ENCODE measurements at regions not wholly inside any gene's neighbourhood (a gene's known extent, or its start where the extent isn't known, plus 50 kb on each side); places are given as distances from the start of the nearest gene placed in this dataset.
"Not testable (repeated sequence)": the region's sequence is repeated elsewhere in the genome, so short reads cannot be mapped to it uniquely, and the experiment has no call there.

- not testable (repeated sequence) for TF ChIP-seq CTCF (conservative IDR thresholded peaks at IDR 0.05 in 1 of 2, IDR thresholded peaks at IDR 0.05 in 1 of 2; ENCODE audit: extremely low read depth in 1 of 2, insufficient read depth in 1 of 2, low read depth in 1 of 2, low read length in 2 of 2); EZH2 (IDR thresholded peaks at IDR 0.05; ENCODE audit: borderline replicate concordance, low read length)
These were observed 62.4 kb upstream of the PCSK1 start for GRCh38 chr5:96495412-96495811.

All from mammary epithelial cell (primary cell).